ENCODE measurements at regions not wholly inside any gene's neighbourhood (a gene's known extent, or its start where the extent isn't known, plus 50 kb on each side); places are given as distances from the start of the nearest gene placed in this dataset.

DNA sequence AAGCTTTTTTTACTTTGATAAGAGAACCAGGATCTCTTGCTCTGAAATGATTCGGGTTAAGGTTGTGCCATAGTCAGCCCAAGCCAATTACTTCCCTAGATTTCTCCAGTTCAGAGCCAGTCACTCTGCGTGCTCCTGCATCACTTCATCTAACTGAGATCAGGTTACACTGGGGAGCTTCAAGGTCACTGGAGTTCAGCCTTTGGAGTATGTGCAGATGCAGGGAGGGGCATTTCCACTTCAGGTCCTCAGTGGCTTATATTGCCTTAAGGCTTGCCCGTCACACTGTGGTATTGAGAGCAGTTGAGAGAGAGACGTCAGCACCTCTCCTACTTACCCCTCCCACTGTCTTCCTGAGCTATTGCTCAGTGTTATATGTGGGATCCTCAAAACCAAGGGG, 317.8 kb downstream of the EPHA4 start:
- Histone ChIP-seq H3K18ac (ENCODE audit: insufficient read length, low read depth, low read length) (no peak overlapping the region), H2BK120ac (ENCODE audit: low read depth, low read length, poor library complexity, severe bottlenecking) (no peak overlapping the region), H3K79me2 (ENCODE audit: insufficient read depth, low read length) (no peaks in the 10 kb centered on the region), H4K91ac (ENCODE audit: insufficient read length, low read depth, low read length) (no peak overlapping the region), H3K9me3 (ENCODE audit: control insufficient read depth, low read depth, low read length) (no peaks in the 10 kb centered on the region), H3K23me2 (ENCODE audit: insufficient read length, low read depth, low read length, poor library complexity, severe bottlenecking) (no peaks in the 10 kb centered on the region), H2BK20ac (ENCODE audit: low read depth, low read length, poor library complexity, severe bottlenecking) (no peak overlapping the region), H4K20me1 (ENCODE audit: control insufficient read depth, insufficient read depth, insufficient read length) (no peaks in the 10 kb centered on the region), H3K27ac (ENCODE audit: insufficient read length, low read depth, low read length) (no peak overlapping the region), H3T11ph (ENCODE audit: low read length) (no peak overlapping the region), H3K14ac (ENCODE audit: insufficient read depth, low read length) (no peak overlapping the region), H2AFZ (ENCODE audit: low read length) (no peak overlapping the region), H3K79me1 (ENCODE audit: insufficient read depth, low read depth, low read length, poor library complexity, severe bottlenecking) (no peaks in the 10 kb centered on the region), H3K56ac (ENCODE audit: insufficient read length, low read depth, low read length) (no peak overlapping the region), H2BK12ac (ENCODE audit: insufficient read length, low read depth, low read length) (no peak overlapping the region), H3K4me1 (ENCODE audit: insufficient read depth, low read length) (no peaks in the 10 kb centered on the region), H3K23ac (ENCODE audit: insufficient read length, low read depth, low read length) (no peak overlapping the region), H2BK15ac (ENCODE audit: low read depth, low read length) (no peak overlapping the region), H3K4ac (ENCODE audit: low read depth, low read length) (no peak overlapping the region), H4K5ac (ENCODE audit: insufficient read length, low read depth, low read length) (no peak overlapping the region), H3K9ac (ENCODE audit: extremely low read depth, insufficient read length, low read length) (no peak overlapping the region), H2AK5ac (ENCODE audit: insufficient read length, low read length) (no peak overlapping the region), H4K8ac (replicated peaks; ENCODE audit: insufficient read length, low read depth, low read length) (no peak overlapping the region), H3K27me3 (ENCODE audit: insufficient read depth, low read length) (no peaks in the 10 kb centered on the region), H3K4me2 (ENCODE audit: insufficient read depth, insufficient read length, low read length) (no peak overlapping the region), H2BK5ac (ENCODE audit: insufficient read length, low read length) (no peak overlapping the region)
- peak; percentile 35 for DNase-seq
- peak overlapping the region in 1 of 3 experiments; percentile 14; a peak in 1 of 7 replicates for H3K27ac Mint-ChIP-seq
- peaks cover 6% of the 10 kb centered on the region in 2 experiments; a peak in 4 of 5 replicates for H3K9me3 Mint-ChIP-seq
- H3K36me3 Mint-ChIP-seq (ENCODE audit: insufficient read depth in 1 of 3, low read depth in 3 of 3) = peaks cover 1 to 5% (median 3%) of the 10 kb centered on the region in 3 experiments; a peak in 4 of 7 replicates
- H3K27me3 Mint-ChIP-seq (ENCODE audit: low read depth) = no peaks in the 10 kb centered on the region
- no CpG with 5 or more reads among the region's 4 CpGs for WGBS (ENCODE audit: extremely low coverage, insufficient read length, low lambda C conversion rate)
- no peak for TF ChIP-seq CTCF (conservative IDR thresholded peaks at IDR 0.05)
- no peak overlapping the region for H3K4me3 Mint-ChIP-seq
- peaks cover 19 to 25% of the 10 kb centered on the region in 2 experiments for H3K4me1 Mint-ChIP-seq
